Left lung (tissue), 4 donors: ENCODE measurements at regions not wholly inside any gene's neighbourhood (a gene's known extent, or its start where the extent isn't known, plus 50 kb on each side); places are given as distances from the start of the nearest gene placed in this dataset.

ENCODE experiments used
- ATAC-seq: fragments of 200-7000 bp; cut with Tn5 transposase; one replicate; pipeline ENCODE4 v1.9.1; 2020; ENCODE audit warnings: moderate library complexity
- DNase-seq, 4 donors: peaks; one replicate each; pipeline ENCODE4 v3.0.0-alpha.2; 2013 to 2020
- H3K27ac ChIP-seq, 2 donors: fragments of 200-600 bp; sonication (generic) in 1 of 2; one replicate each; pipeline versions ENCODE4 v1.5.0 to v1.8.0; 2020 to 2021
- H3K27me3 ChIP-seq, 2 donors: fragments of 200-600 bp; sonication (generic) in 1 of 2; one replicate each; pipeline versions ENCODE4 v1.5.0 to v1.8.0; 2020 to 2021
- H3K36me3 ChIP-seq, 2 donors: fragments of 200-600 bp; sonication (generic) in 1 of 2; one replicate each; pipeline versions ENCODE4 v1.5.0 to v1.8.0; 2020 to 2021
- H3K4me1 ChIP-seq, 2 donors: fragments of 200-600 bp; one replicate each; pipeline ENCODE4 v1.8.0; 2021
- H3K4me3 ChIP-seq, 2 donors: fragments of 200-600 bp; sonication (generic) in 1 of 2; one replicate each; pipeline versions ENCODE4 v1.5.0 to v1.8.0; 2020 to 2021; ENCODE audit warnings: mild to moderate bottlenecking in 1 of 2
- H3K9me3 ChIP-seq, 2 donors: fragments of 200-600 bp; sonication (generic) in 1 of 2; one replicate each; pipeline versions ENCODE4 v1.5.0 to v1.8.0; 2020 to 2021
- CTCF ChIP-seq, 2 donors: fragments of 200-600 bp; sonication (generic) in 1 of 2; IDR thresholded peaks; one replicate each; pipeline versions ENCODE4 v1.5.0 to v1.8.0; 2021; ENCODE audit warnings: antibody characterized with exemption in 2 of 2
- intact Hi-C, 2 donors: fragments of 100-400 bp; cut with DNase I; formaldehyde crosslinking; loops; one replicate each; pipeline versions ENCODE4 v1.11.2 to v1.14.2; 2022
- donor health status: DM: no; HTN: yes; CAD: no.
- donor health status: DM: no; HTN: no; CAD: no.

GRCh38 chr3:127483902-127484591 is 106.5 kb downstream of the TPRA1 start:
- DNase-seq = peak in 1 of 4 donors; percentile 25
- no peak for TF ChIP-seq CTCF (IDR thresholded peaks at IDR 0.05)
- peaks cover 0 to 9% of the 10 kb centered on the region in 2 donors for H3K27me3 ChIP-seq

GRCh38 chr3:127483005-127483641 is 107.4 kb downstream of the TPRA1 start:
- ATAC-seq = no peak
- H3K4me1 ChIP-seq = peaks cover 0 to 10% of the 10 kb centered on the region in 2 donors
- no peak overlapping the region for H3K27ac ChIP-seq
- intact Hi-C loops = no loop called here
- peak in 1 of 4 donors; percentile 19 for DNase-seq
- TF ChIP-seq CTCF (IDR thresholded peaks at IDR 0.05) = no peak
- H3K27me3 ChIP-seq = peaks cover 0 to 9% of the 10 kb centered on the region in 2 donors
- no peaks in the 10 kb centered on the region for H3K36me3 ChIP-seq
- no peak overlapping the region for H3K4me3 ChIP-seq
- no peaks in the 10 kb centered on the region for H3K9me3 ChIP-seq

More at GRCh38 chr3:127483902-127484591, 106.5 kb downstream of the TPRA1 start:
- no peak overlapping the region for H3K27ac ChIP-seq
- H3K36me3 ChIP-seq = no peaks in the 10 kb centered on the region
- no peak overlapping the region for H3K4me3 ChIP-seq
- peaks cover 0 to 10% of the 10 kb centered on the region in 2 donors for H3K4me1 ChIP-seq
- no peak for ATAC-seq
- intact Hi-C loops = no loop called here
- H3K9me3 ChIP-seq = no peaks in the 10 kb centered on the region

GRCh38 chr3:127482216-127483004 is 108.1 kb downstream of the TPRA1 start:
- no peaks in the 10 kb centered on the region for H3K36me3 ChIP-seq
- intact Hi-C loops = no loop called here
- H3K27ac ChIP-seq = no peak overlapping the region
- TF ChIP-seq CTCF (IDR thresholded peaks at IDR 0.05) = no peak
- peaks cover 0 to 9% of the 10 kb centered on the region in 2 donors for H3K27me3 ChIP-seq
- H3K4me3 ChIP-seq = no peak overlapping the region
- H3K4me1 ChIP-seq = peaks cover 0 to 10% of the 10 kb centered on the region in 2 donors
- ATAC-seq = no peak
- DNase-seq = peak in 1 of 4 donors; percentile 21
- H3K9me3 ChIP-seq = no peaks in the 10 kb centered on the region

GRCh38 chr3:127480196-127480954 is 110.2 kb downstream of the TPRA1 start:
- Histone ChIP-seq H3K27ac (peak overlapping the region in 1 of 2 donors; percentile 51), H3K36me3 (no peaks in the 10 kb centered on the region), H3K27me3 (peaks cover 0 to 9% of the 10 kb centered on the region in 2 donors), H3K4me1 (peaks cover 0 to 10% of the 10 kb centered on the region in 2 donors), H3K4me3 (no peak overlapping the region), H3K9me3 (no peaks in the 10 kb centered on the region)
- peak in 1 of 4 donors; percentile 14 for DNase-seq
- TF ChIP-seq CTCF (IDR thresholded peaks at IDR 0.05) = no peak
- intact Hi-C loops = no loop called here
- no peak for ATAC-seq
